ENCODE measurements at regions not wholly inside any gene's neighbourhood (a gene's known extent, or its start where the extent isn't known, plus 50 kb on each side); places are given as distances from the start of the nearest gene placed in this dataset.
"Not testable (repeated sequence)": the region's sequence is repeated elsewhere in the genome, so short reads cannot be mapped to it uniquely, and the experiment has no call there.

DNA sequence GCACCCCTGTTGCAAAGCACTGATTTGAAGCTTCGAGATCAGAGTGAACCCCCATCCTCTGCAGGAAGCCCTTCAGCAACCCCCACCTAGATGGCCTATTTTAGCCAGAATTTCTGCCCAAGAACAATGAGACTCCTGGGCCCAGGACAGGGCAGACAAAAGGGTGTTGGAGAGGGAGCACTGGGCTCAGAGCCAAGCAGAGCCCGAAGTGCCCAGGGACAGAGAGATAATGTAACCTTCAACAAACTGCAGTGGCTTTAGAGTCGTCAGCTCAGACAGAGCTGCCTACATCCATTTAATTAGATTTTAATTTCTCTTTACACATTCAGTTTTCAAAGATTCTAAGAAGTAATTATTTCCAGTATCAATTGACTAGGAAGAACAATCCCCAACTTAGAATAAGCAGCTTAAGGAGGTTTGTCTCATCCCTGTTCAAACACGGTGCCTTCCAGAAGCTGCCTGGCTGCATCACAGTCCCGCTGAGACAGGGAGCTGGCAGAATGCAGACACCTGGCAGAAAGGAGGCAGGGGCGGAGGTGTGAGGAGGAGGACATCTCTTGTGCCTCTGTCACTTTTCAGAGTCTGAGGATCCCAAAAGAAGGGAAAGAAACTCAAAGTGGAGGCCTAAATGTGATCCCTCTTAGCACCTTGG lies 504.9 kb upstream of the CCDC196 start:
- DNase-seq (no peak), ATAC-seq (no peak)
- intact Hi-C loops (cut with DNase I, micrococcal nuclease), result no loop called here

GRCh38 chr14:65986041-65986440 lies 500.1 kb upstream of the CCDC196 start:
- intact Hi-C loops (cut with DNase I, micrococcal nuclease), result no loop called here
- DNase-seq (no peak), ATAC-seq (no peak)

- intact Hi-C loops (cut with DNase I, micrococcal nuclease), result no loop called here
- DNase-seq, result no peak
- ATAC-seq, result no peak
These were observed 496.2 kb upstream of the CCDC196 start for GRCh38 chr14:65989981-65990380.

GRCh38 chr14:65991104-65991503 lies 495.1 kb upstream of the CCDC196 start:
- DNase-seq (peak in 1 of 2 donors; percentile 11), ATAC-seq (peak; percentile 57)
- intact Hi-C loops (cut with DNase I, micrococcal nuclease), result no loop called here

GRCh38 chr14:65991935-65992334 lies 494.2 kb upstream of the CCDC196 start:
- intact Hi-C loops (cut with DNase I, micrococcal nuclease); ATAC-seq; DNase-seq: not testable (repeated sequence)

DNA sequence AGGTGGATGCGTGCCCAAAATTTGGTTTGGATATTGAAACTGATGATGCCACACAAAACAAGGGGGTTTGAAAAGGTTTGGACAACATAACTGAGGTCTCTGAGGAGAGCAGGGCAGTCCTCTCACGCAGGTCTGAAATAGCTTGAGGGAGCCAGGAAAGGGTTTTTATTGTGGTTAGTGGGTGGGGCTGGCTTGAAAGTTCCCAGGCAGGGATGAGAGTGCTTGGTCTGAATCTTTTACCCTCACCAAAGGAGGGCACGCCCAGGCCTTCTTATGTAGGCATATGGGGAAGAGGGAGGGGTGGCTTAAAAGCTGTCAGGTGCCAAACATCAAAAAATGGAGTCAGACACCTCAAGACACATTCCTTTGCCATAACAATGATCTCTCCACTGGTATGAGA lies 493.1 kb upstream of the CCDC196 start:
- intact Hi-C loops (cut with DNase I, micrococcal nuclease), result no loop called here
- DNase-seq (no peak), ATAC-seq (peak; percentile 51)

DNA sequence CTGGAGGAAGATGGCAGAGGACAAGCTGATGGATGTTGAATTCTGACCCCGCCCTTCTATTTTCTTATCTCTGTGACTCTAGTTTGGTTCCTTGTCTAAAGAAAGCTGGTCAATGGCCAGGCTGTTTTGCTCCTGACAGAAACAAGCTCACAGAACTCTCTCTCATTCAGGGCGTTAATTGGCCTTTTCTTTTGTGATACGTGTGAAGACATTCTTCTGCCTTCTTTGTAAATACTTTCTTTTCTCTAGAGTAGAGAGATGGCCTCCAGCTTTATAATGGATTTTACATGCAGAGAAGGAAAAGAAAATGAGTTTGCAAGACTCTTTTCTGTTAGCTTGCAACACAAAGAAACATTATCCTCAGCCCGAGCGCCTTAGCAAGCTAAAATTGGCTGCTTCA lies 492.2 kb upstream of the CCDC196 start:
- ATAC-seq (no peak), DNase-seq (no peak)
- intact Hi-C loops (cut with DNase I, micrococcal nuclease), result no loop called here

DNA sequence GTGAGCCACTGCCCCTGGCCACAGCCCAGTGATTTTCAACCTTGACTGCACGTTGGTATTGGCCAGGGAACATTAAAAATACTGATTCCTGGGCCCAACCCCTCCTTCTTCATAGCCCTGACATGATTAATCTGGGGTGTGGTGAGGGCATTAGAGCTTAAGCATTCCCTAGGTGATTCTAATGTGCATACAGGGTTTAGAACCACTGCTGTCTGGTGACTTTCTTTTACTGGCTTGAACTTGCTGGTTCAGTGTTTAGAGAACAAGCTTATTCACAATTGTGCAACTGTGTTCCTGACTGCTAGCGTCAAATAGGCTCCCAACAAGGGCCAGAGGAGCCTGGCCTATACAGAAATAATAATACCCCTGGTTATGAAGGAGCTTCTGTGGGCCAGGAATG lies 488.8 kb upstream of the CCDC196 start:
- ATAC-seq (no peak), DNase-seq (no peak)
- intact Hi-C loops (cut with DNase I, micrococcal nuclease), result no loop called here

DNA sequence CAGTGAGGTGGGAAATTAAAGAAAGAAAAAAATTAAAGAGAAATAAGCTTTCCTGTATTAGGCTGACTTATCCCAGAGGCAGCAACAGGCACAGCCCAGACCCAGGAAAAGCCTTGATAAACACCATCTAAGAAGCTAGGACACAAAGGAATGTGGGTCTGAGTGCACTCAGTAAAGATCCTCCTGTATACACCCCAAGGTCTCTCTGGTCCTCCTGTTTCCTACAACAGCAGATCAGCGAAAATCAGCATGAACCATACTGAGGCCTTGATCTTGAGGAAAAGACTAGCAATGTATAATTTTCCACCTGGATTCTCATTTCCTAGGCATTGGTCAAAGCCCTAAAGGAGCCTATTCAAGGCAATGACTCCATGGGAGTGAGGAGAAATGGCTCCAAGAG lies 486.3 kb upstream of the CCDC196 start:
- intact Hi-C loops (cut with DNase I, micrococcal nuclease), result no loop called here
- DNase-seq (no peak), ATAC-seq (no peak)

- no peak for DNase-seq
- no peak for ATAC-seq
These were observed 485.4 kb upstream of the CCDC196 start for GRCh38 chr14:66000766-66001165.

GRCh38 chr14:66001356-66001755 lies 484.8 kb upstream of the CCDC196 start:
- intact Hi-C loops (cut with DNase I, micrococcal nuclease), result no loop called here
- DNase-seq, result no peak
- ATAC-seq, result no peak

More at GRCh38 chr14:66000766-66001165, 485.4 kb upstream of the CCDC196 start:
- intact Hi-C loops (cut with DNase I, micrococcal nuclease), result no loop called here

GRCh38 chr14:66003082-66003730 lies 483.0 kb upstream of the CCDC196 start:
- no peak for ATAC-seq
- intact Hi-C loops (cut with DNase I, micrococcal nuclease), result no loop called here
- no peak for DNase-seq

- intact Hi-C loops (cut with DNase I, micrococcal nuclease), result no loop called here
- no peak for ATAC-seq
- DNase-seq, result no peak
These were observed 480.2 kb upstream of the CCDC196 start for GRCh38 chr14:66005900-66006434.

- intact Hi-C loops (cut with DNase I, micrococcal nuclease), result no loop called here
- DNase-seq (no peak), ATAC-seq (no peak)
These were observed 477.5 kb upstream of the CCDC196 start for GRCh38 chr14:66008631-66009030.

DNA sequence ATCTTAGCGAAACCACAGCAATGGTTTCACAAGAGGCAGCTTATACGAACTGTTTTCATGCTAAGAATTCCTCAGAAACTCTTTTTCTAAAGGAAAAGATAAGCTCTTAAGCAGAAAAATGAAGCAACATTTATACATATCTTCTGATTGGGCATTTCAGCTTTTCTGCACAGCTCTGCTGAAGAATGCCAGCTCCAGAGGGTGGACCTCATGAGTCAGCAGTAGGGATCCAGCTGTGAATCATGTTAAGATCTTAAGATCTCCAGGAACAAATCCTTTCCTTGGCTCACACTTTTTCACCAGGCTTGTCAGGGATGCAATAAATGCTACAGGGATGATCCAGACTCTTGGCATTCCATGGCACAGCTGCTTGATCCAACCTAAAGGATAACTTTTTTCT lies 477.1 kb upstream of the CCDC196 start:
- no peak for ATAC-seq
- DNase-seq, result no peak
- intact Hi-C loops (cut with DNase I, micrococcal nuclease), result no loop called here

GRCh38 chr14:66010695-66011094 lies 475.5 kb upstream of the CCDC196 start:
- DNase-seq, result no peak
- ATAC-seq, result no peak
- intact Hi-C loops (cut with DNase I, micrococcal nuclease), result no loop called here

- no peak for ATAC-seq
- DNase-seq, result no peak
- intact Hi-C loops (cut with DNase I, micrococcal nuclease), result no loop called here
These were observed 474.3 kb upstream of the CCDC196 start for GRCh38 chr14:66011855-66012254.

DNA sequence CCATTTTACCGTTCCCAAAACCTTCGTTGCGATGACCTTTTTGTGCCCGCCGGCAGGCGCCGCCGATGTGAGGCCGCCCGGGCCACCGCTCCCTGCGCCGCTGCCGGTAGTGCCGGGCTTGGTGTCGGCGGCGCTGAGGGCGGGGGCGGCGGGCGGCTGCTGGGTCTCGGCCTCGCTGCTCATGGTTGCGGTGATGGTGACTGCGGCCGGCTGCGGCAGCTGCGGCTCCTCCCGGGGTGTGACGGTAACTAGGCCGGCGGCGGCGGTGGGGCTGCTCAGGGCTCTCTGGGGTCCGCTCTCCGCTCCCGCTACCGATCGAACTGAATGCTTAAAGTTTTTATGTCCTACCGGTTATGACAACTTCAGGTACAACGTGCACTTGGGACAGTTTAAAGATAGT lies 472.6 kb upstream of the CCDC196 start:
- ATAC-seq; DNase-seq; intact Hi-C loops (cut with DNase I, micrococcal nuclease): not testable (repeated sequence)

GRCh38 chr14:66015071-66015780 lies 470.9 kb upstream of the CCDC196 start:
- DNase-seq (no peak), ATAC-seq (peak; percentile 43)
- intact Hi-C loops (cut with DNase I, micrococcal nuclease), result no loop called here

GRCh38 chr14:66017927-66018326 lies 468.2 kb upstream of the CCDC196 start:
- peak; percentile 24 for ATAC-seq
- no peak for DNase-seq
- intact Hi-C loops (cut with DNase I, micrococcal nuclease), result no loop called here

Data from left colon (tissue), 2 donors.